GM23338 (cell line): ENCODE measurements at regions not wholly inside any gene's neighbourhood (a gene's known extent, or its start where the extent isn't known, plus 50 kb on each side); places are given as distances from the start of the nearest gene placed in this dataset.
A peak's percentile ranks its signal among the peaks of the same experiment; 100 is the strongest.

Experiments
- CREB1 ChIP-seq: fragments of 250-450 bp; sonication (Bioruptor Pico); IDR thresholded peaks from 2 replicates; pipeline ENCODE4 v1.5.0; 2020; ENCODE audit warnings: low read depth, mild to moderate bottlenecking, moderate library complexity
- CTCF ChIP-seq, 2 experiments: fragments of 200-600 bp in 1 of 2; sonication (generic) in 1 of 2; conservative IDR thresholded peaks; 2 replicates each; pipeline versions ENCODE4 v1.5.1 to v1.6.1; 2016 to 2017; ENCODE audit warnings: antibody characterized with exemption in 2 of 2, low read depth in 2 of 2, mild to moderate bottlenecking in 2 of 2, moderate library complexity in 1 of 2
- ETS1 ChIP-seq: IDR thresholded peaks from 2 replicates; pipeline ENCODE4 v1.6.1; 2016; ENCODE audit warnings: antibody characterized with exemption
- EZH2 ChIP-seq: fragments of 200-600 bp; sonication (generic); IDR thresholded peaks from one replicate; pipeline ENCODE4 v1.8.0; 2017; ENCODE audit warnings: antibody characterized with exemption, mild to moderate bottlenecking, low read depth; ENCODE audit not compliant: unreplicated experiment
- EZH2phosphoT487 ChIP-seq: fragments of 200-600 bp; sonication (generic); IDR thresholded peaks from one replicate; pipeline ENCODE4 v1.8.1; 2018; ENCODE audit warnings: antibody characterized with exemption; ENCODE audit not compliant: unreplicated experiment
- JUNB ChIP-seq: IDR thresholded peaks from one replicate; pipeline ENCODE4 v1.6.1; 2016; ENCODE audit warnings: antibody characterized with exemption; ENCODE audit not compliant: unreplicated experiment
- POLR2AphosphoS5 ChIP-seq: IDR thresholded peaks from 2 replicates; pipeline ENCODE4 v1.6.1; 2016; ENCODE audit warnings: antibody characterized with exemption, low read depth
- REST ChIP-seq: IDR thresholded peaks from one replicate; pipeline ENCODE4 v1.6.1; 2018; ENCODE audit warnings: antibody characterized with exemption; ENCODE audit not compliant: unreplicated experiment
- STAT1 ChIP-seq: IDR thresholded peaks from one replicate; pipeline ENCODE4 v1.6.1; 2016; ENCODE audit warnings: antibody characterized with exemption; ENCODE audit not compliant: unreplicated experiment

- peak; percentile 73 to 94 for TF ChIP-seq CTCF (conservative IDR thresholded peaks at IDR 0.05; ENCODE audit: low read depth in 2 of 2)
- no peak for TF ChIP-seq CREB1 (CRISPR knock-in tag)
- no peak for TF ChIP-seq EZH2
- no peak for TF ChIP-seq EZH2phosphoT487
- no peak for TF ChIP-seq POLR2AphosphoS5
- TF ChIP-seq REST, result no peak
- no peak for TF ChIP-seq STAT1
- no peak for TF ChIP-seq JUNB
- no peak for TF ChIP-seq ETS1
These were observed 311.8 kb downstream of the LNPK start for GRCh38 chr2:175690113-175690837.
